Mammary epithelial cell (primary cell): ENCODE measurements at regions not wholly inside any gene's neighbourhood (a gene's known extent, or its start where the extent isn't known, plus 50 kb on each side); places are given as distances from the start of the nearest gene placed in this dataset.

Experiments used
- EZH2 ChIP-seq: IDR thresholded peaks from 2 replicates; pipeline ENCODE4 v1.6.1; 2012; ENCODE audit warnings: low read length, inconsistent platforms, borderline replicate concordance
- TF ChIP-seq, protein P1 (sequence below), 2 donors: IDR thresholded peaks in 1 of 2; conservative IDR thresholded peaks in 1 of 2; 2 replicates each; pipeline ENCODE4 v1.5.1; 2011 to 2012; ENCODE audit warnings: inconsistent platforms in 2 of 2, low read length in 2 of 2, mild to moderate bottlenecking in 2 of 2, control low read depth in 1 of 2, low read depth in 1 of 2; ENCODE audit not compliant: insufficient read depth in 1 of 2; ENCODE audit errors: extremely low read depth in 1 of 2

GRCh38 chr7:106536079-106536478 is 124.9 kb downstream of the CCDC71L start:
- TF ChIP-seq, protein P1, sequence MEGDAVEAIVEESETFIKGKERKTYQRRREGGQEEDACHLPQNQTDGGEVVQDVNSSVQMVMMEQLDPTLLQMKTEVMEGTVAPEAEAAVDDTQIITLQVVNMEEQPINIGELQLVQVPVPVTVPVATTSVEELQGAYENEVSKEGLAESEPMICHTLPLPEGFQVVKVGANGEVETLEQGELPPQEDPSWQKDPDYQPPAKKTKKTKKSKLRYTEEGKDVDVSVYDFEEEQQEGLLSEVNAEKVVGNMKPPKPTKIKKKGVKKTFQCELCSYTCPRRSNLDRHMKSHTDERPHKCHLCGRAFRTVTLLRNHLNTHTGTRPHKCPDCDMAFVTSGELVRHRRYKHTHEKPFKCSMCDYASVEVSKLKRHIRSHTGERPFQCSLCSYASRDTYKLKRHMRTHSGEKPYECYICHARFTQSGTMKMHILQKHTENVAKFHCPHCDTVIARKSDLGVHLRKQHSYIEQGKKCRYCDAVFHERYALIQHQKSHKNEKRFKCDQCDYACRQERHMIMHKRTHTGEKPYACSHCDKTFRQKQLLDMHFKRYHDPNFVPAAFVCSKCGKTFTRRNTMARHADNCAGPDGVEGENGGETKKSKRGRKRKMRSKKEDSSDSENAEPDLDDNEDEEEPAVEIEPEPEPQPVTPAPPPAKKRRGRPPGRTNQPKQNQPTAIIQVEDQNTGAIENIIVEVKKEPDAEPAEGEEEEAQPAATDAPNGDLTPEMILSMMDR (conservative IDR thresholded peaks at IDR 0.05 in 1 of 2, IDR thresholded peaks at IDR 0.05 in 1 of 2; ENCODE audit: extremely low read depth in 1 of 2, insufficient read depth in 1 of 2, low read depth in 1 of 2, low read length in 2 of 2): no peak
- TF ChIP-seq EZH2: no peak
